Panc1 (cell line): ENCODE measurements at regions not wholly inside any gene's neighbourhood (a gene's known extent, or its start where the extent isn't known, plus 50 kb on each side); places are given as distances from the start of the nearest gene placed in this dataset.

Source experiments
- POLR2AphosphoS5 ChIP-seq: IDR thresholded peaks from 2 replicates; pipeline ENCODE4 v1.6.1; 2012; ENCODE audit warnings: mild to moderate bottlenecking, low read depth, low read length, moderate library complexity
- TF ChIP-seq, protein P1 (sequence below): fragments of 450-650 bp; IDR thresholded peaks from 2 replicates; pipeline ENCODE4 v1.5.1; 2017; ENCODE audit warnings: mild to moderate bottlenecking

DNA sequence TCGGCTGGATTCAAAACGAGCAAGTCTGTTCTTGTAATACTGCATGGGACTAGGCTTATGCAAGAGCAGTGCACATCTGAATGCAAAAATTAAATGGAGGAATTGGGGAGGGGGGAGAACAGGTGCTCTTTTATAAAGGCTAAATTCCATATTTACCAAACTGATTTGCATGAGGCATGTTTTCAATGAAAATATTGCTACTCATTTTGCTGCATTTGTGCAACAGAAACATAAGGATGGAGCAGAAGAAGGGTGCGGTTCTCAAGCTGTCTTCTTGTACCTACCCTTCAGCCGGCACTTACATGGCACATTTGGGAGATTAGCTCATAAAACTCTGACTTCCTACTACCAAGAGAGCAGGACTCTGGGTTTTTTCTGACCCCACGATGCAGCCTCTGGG, 256.4 kb downstream of the CDCA7 start:
- TF ChIP-seq, protein P1, sequence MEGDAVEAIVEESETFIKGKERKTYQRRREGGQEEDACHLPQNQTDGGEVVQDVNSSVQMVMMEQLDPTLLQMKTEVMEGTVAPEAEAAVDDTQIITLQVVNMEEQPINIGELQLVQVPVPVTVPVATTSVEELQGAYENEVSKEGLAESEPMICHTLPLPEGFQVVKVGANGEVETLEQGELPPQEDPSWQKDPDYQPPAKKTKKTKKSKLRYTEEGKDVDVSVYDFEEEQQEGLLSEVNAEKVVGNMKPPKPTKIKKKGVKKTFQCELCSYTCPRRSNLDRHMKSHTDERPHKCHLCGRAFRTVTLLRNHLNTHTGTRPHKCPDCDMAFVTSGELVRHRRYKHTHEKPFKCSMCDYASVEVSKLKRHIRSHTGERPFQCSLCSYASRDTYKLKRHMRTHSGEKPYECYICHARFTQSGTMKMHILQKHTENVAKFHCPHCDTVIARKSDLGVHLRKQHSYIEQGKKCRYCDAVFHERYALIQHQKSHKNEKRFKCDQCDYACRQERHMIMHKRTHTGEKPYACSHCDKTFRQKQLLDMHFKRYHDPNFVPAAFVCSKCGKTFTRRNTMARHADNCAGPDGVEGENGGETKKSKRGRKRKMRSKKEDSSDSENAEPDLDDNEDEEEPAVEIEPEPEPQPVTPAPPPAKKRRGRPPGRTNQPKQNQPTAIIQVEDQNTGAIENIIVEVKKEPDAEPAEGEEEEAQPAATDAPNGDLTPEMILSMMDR, result no peak
- TF ChIP-seq POLR2AphosphoS5, result no peak
